Heart right ventricle (tissue), 16 donors: ENCODE measurements at regions not wholly inside any gene's neighbourhood (a gene's known extent, or its start where the extent isn't known, plus 50 kb on each side); places are given as distances from the start of the nearest gene placed in this dataset.
"Not testable (repeated sequence)": the region's sequence is repeated elsewhere in the genome, so short reads cannot be mapped to it uniquely, and the experiment has no call there.

ENCODE experiments used
- ATAC-seq, 8 donors: fragments of 200-7000 bp; cut with Tn5 transposase; one replicate each; pipeline ENCODE4 v1.9.1; 2020; ENCODE audit warnings: mild to moderate bottlenecking in 8 of 8, moderate library complexity in 8 of 8, moderate number of reproducible peaks in 1 of 8
- DNase-seq, 2 donors: peaks; one replicate each; pipeline ENCODE4 v3.0.0-alpha.2; 2020
- H3K27ac ChIP-seq, 10 donors: fragments of 200-600 bp; sonication (generic) in 2 of 10; one replicate each; pipeline versions ENCODE4 v1.5.0 to v1.8.0; 2020 to 2022; ENCODE audit warnings: mild to moderate bottlenecking in 3 of 10
- H3K27me3 ChIP-seq, 7 donors: fragments of 200-600 bp; one replicate each; pipeline ENCODE4 v1.8.0; 2021 to 2022; ENCODE audit warnings: mild to moderate bottlenecking in 2 of 7
- H3K36me3 ChIP-seq, 9 donors: fragments of 200-600 bp; sonication (generic) in 1 of 9; one replicate each; pipeline versions ENCODE4 v1.5.0 to v1.8.0; 2020 to 2022; ENCODE audit warnings: mild to moderate bottlenecking in 2 of 9
- H3K4me1 ChIP-seq, 9 donors: fragments of 200-600 bp; sonication (generic) in 1 of 9; one replicate each; pipeline versions ENCODE4 v1.5.0 to v1.8.0; 2020 to 2022; ENCODE audit warnings: mild to moderate bottlenecking in 4 of 9
- H3K4me3 ChIP-seq, 10 donors: fragments of 200-600 bp; sonication (generic) in 2 of 10; one replicate each; pipeline versions ENCODE4 v1.5.0 to v1.8.0; 2020 to 2022; ENCODE audit warnings: mild to moderate bottlenecking in 7 of 10, moderate library complexity in 2 of 10
- H3K9me3 ChIP-seq, 11 donors: fragments of 200-600 bp in 10 of 11; sonication (generic) in 2 of 11; one replicate each; pipeline versions ENCODE4 v1.5.0 to v1.8.0; 2013 to 2022; ENCODE audit warnings: mild to moderate bottlenecking in 2 of 11, control low read depth in 1 of 11, moderate library complexity in 1 of 11
- CTCF ChIP-seq, 9 donors: fragments of 200-600 bp; sonication (generic) in 2 of 9; IDR thresholded peaks; one replicate each; pipeline versions ENCODE4 v1.5.0 to v1.8.0; 2021 to 2022; ENCODE audit warnings: antibody characterized with exemption in 9 of 9, mild to moderate bottlenecking in 5 of 9, moderate library complexity in 1 of 9
- WGBS, 2 donors: extraction: QIAGEN DNeasy Blood & Tissue Kit; methylation state at CpG; one replicate each; pipeline ENCODE4 v1.1.7; 2013; ENCODE audit warnings: inconsistent platforms in 1 of 2; 5-methylcytosine and 5-hydroxymethylcytosine counted together
- intact Hi-C, 10 donors: fragments of 100-400 bp; cut with DNase I; formaldehyde crosslinking; loops; one replicate each; pipeline versions ENCODE4 v1.11.1 to v1.14.2; 2022
- donor health status: Arrhythmogenic right ventricular cardiomyopathy.
- donor health status: ischemic (EF 13 %, LVEDD 7.1; RV severe dilation, severe dysfunction).
- donor health status: healthy with polysubstance abuse.
- donor health status: DM: no; HTN: yes; CAD: no.
- donor health status: DM: no; HTN: no; CAD: no.
- donor health status: ischemic (EF 25% LVEDD 6.9; RV normal size, moderate dysfunction).
- donor health status: ischemic (EF 25% LVEDD 5.7; RV mildly dilated, moderate dysfunction).
- donor health status: healthy.
- donor health status: DM: yes; HTN: yes; CAD: no.
- donor health status: Ischemic cardiomyopathy.
- donor health status: ischemic (EF 35%, LVEDD 5.7; RV mildly dilated, moderate dysfunction).
- donor health status: nonischemic (EF 11% LVEDD 7.7; RV severe dilation, severe dysfunction).
- donor health status: DM: yes; HTN: yes; CAD: no.
- donor health status: PGD.
- donor health status: ischemic (EF 29% LVEDD 5.4; RV normal size, mild dysfunction).
- donor health status: nonischemic (EF 23%, LVEDD 6.1; RV moderate dilation, normal function).

- no peaks in the 10 kb centered on the region for H3K9me3 ChIP-seq
- no peak overlapping the region for H3K4me3 ChIP-seq
- 96 to 100% methylated on average over 1 of the region's 1 CpG for WGBS, 2 donors
- no peaks in the 10 kb centered on the region for H3K36me3 ChIP-seq
- ATAC-seq (no peak), DNase-seq (no peak)
- H3K27ac ChIP-seq, result no peak overlapping the region
- intact Hi-C loops, result no loop called here
- H3K27me3 ChIP-seq, result no peaks in the 10 kb centered on the region
- no peak for TF ChIP-seq CTCF (IDR thresholded peaks at IDR 0.05)
- H3K4me1 ChIP-seq, result peaks cover 0 to 32% (median 8%) of the 10 kb centered on the region in 9 donors
Measured at GRCh38 chr3:124149081-124149480, 157.2 kb upstream of the ROPN1 start.

GRCh38 chr3:124149771-124150170 lies 157.8 kb upstream of the ROPN1 start:
- no peak overlapping the region for H3K4me3 ChIP-seq
- ATAC-seq (peak in 3 of 8 donors; percentile 27 to 58 (median 33)), DNase-seq (no peak)
- H3K27ac ChIP-seq, result no peak overlapping the region
- intact Hi-C loops, result no loop called here
- no peaks in the 10 kb centered on the region for H3K27me3 ChIP-seq
- H3K4me1 ChIP-seq, result peaks cover 0 to 26% (median 6%) of the 10 kb centered on the region in 9 donors
- WGBS, 2 donors, result 50 to 71% methylated on average over 3 of the region's 3 CpGs
- TF ChIP-seq CTCF (IDR thresholded peaks at IDR 0.05), result no peak
- no peaks in the 10 kb centered on the region for H3K36me3 ChIP-seq
- no peaks in the 10 kb centered on the region for H3K9me3 ChIP-seq

- H3K4me3 ChIP-seq, H3K27me3 ChIP-seq, H3K36me3 ChIP-seq, H3K27ac ChIP-seq, ATAC-seq, DNase-seq, intact Hi-C loops, H3K9me3 ChIP-seq: not testable (repeated sequence)
- WGBS, 2 donors, result 91 to 100% methylated on average over 1 of the region's 1 CpG
- peaks cover 7 to 41% (median 25%) of the 10 kb centered on the region in 9 donors for H3K4me1 ChIP-seq
Measured at GRCh38 chr3:124152891-124153290, 161.0 kb upstream of the ROPN1 start.

- no peak for TF ChIP-seq CTCF (IDR thresholded peaks at IDR 0.05)
- Histone ChIP-seq H3K27ac (peak overlapping the region in 5 of 10 donors; percentile 8 to 68 (median 35)), H3K4me1 (peaks cover 12 to 38% (median 24%) of the 10 kb centered on the region in 9 donors), H3K4me3 (no peak overlapping the region), H3K27me3 (no peaks in the 10 kb centered on the region), H3K9me3 (no peaks in the 10 kb centered on the region), H3K36me3 (no peaks in the 10 kb centered on the region)
- DNase-seq, result no peak
- intact Hi-C loops, result no loop called here
- 54 to 69% methylated on average over 6 of the region's 6 CpGs for WGBS, 2 donors
- peak in 5 of 8 donors; percentile 38 to 80 (median 70) for ATAC-seq
Measured at GRCh38 chr3:124156866-124157712, 165.2 kb upstream of the ROPN1 start.

GRCh38 chr3:124157748-124158147 lies 165.8 kb upstream of the ROPN1 start:
- no peak for DNase-seq
- no peaks in the 10 kb centered on the region for H3K9me3 ChIP-seq
- H3K36me3 ChIP-seq, result peaks cover 0 to 3% (median 0%) of the 10 kb centered on the region in 9 donors
- H3K4me1 ChIP-seq, result peaks cover 12 to 38% (median 24%) of the 10 kb centered on the region in 9 donors
- intact Hi-C loops, result no loop called here
- peak overlapping the region in 1 of 10 donors; percentile 8 for H3K27ac ChIP-seq
- ATAC-seq, result peak in 3 of 8 donors; percentile 25 to 45 (median 30)
- 58 to 66% methylated on average over 3 of the region's 3 CpGs for WGBS, 2 donors
- H3K4me3 ChIP-seq, result no peak overlapping the region
- H3K27me3 ChIP-seq, result no peaks in the 10 kb centered on the region
- TF ChIP-seq CTCF (IDR thresholded peaks at IDR 0.05), result no peak
